Coronary artery (tissue), 2 donors: ENCODE measurements at regions not wholly inside any gene's neighbourhood (a gene's known extent, or its start where the extent isn't known, plus 50 kb on each side); places are given as distances from the start of the nearest gene placed in this dataset.

Experiments used
- DNase-seq: peaks from one replicate; pipeline ENCODE4 v3.0.0-alpha.2; 2017; ENCODE audit warnings: low spot score
- H3K27ac ChIP-seq, 2 donors: fragments of 200-600 bp; sonication (generic); one replicate each; pipeline ENCODE4 v1.5.1; 2016 to 2019
- H3K4me3 ChIP-seq: fragments of 200-600 bp; sonication (generic); 2 replicates; pipeline ENCODE4 v1.5.1; 2016; ENCODE audit warnings: mild to moderate bottlenecking, moderate library complexity
- TF ChIP-seq, protein P1 (sequence below): fragments of 200-600 bp; sonication (generic); IDR thresholded peaks from one replicate; pipeline ENCODE4 v1.5.1; 2019; ENCODE audit warnings: antibody characterized with exemption

DNA sequence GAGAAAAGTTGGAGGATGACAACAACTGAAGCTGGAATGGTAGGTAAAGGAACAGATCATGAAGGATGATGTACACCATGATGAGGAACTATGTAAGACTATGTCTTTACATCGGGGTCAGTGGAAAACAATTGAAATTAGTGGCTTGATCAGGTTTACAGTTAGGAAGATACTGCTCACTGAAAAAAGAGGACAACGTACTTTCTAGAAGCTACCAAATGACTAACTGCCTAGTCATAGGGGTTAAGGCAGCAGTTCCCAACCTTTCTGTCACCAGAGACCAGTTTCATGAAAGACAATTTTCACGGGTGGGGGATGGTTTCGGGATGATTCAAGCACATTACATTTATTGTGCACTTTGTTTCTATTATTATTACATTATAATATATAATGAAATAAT lies 91.6 kb upstream of the ANKRD1 start:
- TF ChIP-seq, protein P1, sequence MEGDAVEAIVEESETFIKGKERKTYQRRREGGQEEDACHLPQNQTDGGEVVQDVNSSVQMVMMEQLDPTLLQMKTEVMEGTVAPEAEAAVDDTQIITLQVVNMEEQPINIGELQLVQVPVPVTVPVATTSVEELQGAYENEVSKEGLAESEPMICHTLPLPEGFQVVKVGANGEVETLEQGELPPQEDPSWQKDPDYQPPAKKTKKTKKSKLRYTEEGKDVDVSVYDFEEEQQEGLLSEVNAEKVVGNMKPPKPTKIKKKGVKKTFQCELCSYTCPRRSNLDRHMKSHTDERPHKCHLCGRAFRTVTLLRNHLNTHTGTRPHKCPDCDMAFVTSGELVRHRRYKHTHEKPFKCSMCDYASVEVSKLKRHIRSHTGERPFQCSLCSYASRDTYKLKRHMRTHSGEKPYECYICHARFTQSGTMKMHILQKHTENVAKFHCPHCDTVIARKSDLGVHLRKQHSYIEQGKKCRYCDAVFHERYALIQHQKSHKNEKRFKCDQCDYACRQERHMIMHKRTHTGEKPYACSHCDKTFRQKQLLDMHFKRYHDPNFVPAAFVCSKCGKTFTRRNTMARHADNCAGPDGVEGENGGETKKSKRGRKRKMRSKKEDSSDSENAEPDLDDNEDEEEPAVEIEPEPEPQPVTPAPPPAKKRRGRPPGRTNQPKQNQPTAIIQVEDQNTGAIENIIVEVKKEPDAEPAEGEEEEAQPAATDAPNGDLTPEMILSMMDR: no peak
- DNase-seq: no peak
- no peak overlapping the region for H3K4me3 ChIP-seq
- no peak overlapping the region for H3K27ac ChIP-seq

DNA sequence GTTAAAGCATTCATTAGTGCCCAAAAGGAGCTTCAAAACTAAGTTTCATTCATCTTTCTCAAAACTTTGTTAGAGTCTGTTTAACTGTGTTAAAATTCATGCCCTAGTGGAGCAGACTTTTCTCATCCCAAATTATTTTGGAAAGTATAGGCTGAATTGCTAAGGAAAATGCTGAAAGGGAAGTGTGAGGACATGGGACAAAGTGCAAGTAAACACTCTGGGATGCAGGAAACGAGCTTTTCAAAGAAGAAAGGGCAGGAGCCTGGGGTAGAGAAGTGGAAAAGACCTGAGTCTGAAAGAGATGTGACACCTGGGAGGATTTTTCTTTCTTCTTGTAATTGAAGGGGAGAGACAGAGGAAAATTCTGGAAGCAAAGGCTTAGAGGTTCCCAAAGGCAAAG lies 93.1 kb upstream of the ANKRD1 start:
- TF ChIP-seq, protein P1: no peak
- no peak for DNase-seq
- Histone ChIP-seq H3K27ac (no peak overlapping the region), H3K4me3 (no peak overlapping the region)

DNA sequence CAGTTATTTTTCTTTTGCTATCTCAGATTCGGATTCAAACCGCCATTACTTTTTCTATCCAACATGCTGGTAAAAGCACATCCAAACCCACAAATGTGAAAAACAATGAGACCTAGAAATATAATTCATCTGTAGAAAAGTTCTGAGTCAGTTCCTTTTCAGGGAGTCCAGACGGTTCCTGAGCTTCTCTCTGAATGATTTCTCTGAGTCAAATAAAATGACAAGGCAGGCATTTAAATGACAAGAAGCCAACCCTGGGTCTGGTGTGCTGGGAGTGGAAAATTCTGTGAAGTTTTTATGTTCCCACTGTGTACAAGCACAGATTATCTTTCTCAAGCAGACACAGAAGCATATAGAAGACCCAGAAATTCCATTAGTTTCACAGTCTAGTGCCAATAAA lies 96.3 kb upstream of the ANKRD1 start:
- TF ChIP-seq, protein P1: no peak
- no peak overlapping the region for H3K4me3 ChIP-seq
- peak overlapping the region; percentile 4 for H3K27ac ChIP-seq
- no peak for DNase-seq

DNA sequence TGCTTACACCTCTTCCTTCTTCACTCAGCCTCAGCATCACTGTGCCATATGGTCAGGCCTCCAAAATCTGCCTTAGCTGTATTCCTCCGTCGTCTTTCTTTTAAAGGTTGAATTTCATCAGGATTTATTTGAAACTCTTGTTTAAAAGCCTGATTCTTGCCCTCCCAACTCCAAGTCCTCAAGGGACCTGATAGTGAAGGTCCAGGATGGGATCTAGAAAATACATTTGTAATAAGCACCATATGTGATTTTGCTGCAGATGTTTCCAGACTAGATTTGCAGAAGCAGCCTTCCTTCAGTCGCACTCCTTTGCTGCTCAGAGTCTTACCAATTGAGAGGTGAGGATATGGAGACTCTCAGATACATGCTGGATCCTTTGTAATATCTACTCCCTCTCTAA lies 101.0 kb upstream of the ANKRD1 start:
- peak overlapping the region; percentile 56 to 83 for H3K27ac ChIP-seq
- H3K4me3 ChIP-seq: no peak overlapping the region
- TF ChIP-seq, protein P1: no peak
- DNase-seq: no peak

DNA sequence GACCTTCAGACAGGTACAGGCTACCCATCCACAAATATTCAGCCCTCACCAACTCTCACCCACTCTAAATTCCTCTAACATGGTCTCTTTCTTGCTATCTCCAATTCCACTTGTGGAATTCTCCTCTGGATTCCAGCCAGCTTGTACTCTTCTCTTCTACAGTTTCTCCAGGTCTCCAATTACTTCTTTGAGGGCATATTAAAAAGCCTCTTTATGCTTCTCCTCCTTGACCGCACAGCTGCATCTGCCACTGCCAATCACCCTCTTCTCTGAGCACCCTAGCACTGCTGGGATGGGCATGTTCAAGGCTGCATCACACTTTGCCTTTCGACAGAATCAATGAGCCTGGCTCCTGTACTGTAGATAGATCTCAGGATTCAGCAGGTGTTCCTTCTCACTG lies 101.5 kb upstream of the ANKRD1 start:
- TF ChIP-seq, protein P1: no peak

DNA sequence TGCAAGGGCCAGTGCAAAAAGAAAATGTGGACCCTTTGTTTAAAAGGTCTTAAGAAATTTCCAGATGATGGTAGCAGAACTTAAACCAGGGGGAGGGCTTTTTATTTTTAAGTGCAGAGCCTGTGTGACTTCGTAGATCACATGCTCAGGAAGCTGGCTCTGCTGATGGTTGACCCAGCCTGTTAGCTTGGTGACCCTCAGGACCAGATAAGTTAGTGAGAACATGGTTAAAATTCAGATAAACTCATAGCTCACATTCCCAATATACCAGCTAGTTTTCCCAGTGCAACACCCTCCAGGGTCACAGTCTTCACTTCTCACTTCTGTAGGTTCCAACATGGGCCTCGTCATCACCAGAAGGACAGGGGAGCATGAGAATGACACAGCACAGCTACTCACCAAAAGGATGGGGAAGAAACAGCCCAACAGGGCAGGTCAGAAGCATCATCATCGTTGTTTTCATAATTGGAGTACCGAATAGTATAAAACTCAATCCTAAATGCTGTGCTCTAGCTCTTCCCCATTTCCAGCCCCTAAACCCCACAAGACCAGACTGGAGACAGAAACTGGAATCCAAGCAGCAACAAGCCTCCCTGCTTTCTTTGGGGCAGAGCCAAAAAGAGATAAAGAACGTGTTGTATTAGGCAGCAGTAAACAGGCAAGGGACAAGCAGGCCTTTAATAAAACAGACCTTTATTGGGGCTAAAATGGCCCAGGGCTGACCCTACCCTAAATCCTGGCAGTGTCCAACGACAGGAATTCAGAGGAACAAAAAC lies 102.2 kb upstream of the ANKRD1 start:
- no peak for DNase-seq
- Histone ChIP-seq H3K27ac (peak overlapping the region; percentile 56 to 83), H3K4me3 (peak overlapping the region; percentile 4)
- TF ChIP-seq, protein P1: no peak

More for the DNA sequence above, 101.5 kb upstream of the ANKRD1 start:
- peak overlapping the region; percentile 56 to 83 for H3K27ac ChIP-seq
- no peak for DNase-seq
- H3K4me3 ChIP-seq: no peak overlapping the region
